ENCODE measurements at regions not wholly inside any gene's neighbourhood (a gene's known extent, or its start where the extent isn't known, plus 50 kb on each side); places are given as distances from the start of the nearest gene placed in this dataset.

DNA sequence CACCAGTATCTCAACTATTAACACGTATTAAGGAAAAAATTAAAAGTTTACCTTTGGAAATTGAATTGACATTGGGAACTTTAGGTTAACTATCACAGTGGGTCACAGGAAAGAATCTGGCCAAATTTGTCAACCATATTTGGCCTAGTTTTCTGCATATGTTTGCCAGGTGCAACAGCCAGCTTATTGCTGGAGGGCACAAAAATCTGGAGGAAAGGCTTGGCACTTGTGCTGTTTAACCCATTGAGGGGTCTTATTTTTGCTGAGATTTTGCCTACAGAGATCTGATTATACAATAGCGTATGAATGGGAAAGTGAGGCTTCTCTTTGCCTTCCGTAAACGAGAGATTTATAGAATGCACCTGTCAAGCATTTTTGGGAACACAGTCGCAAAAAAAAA is 190.4 kb downstream of the PRL start:
- no peak overlapping the region for H3K4me3 ChIP-seq (ENCODE audit: control insufficient read depth in 2 of 3, extremely low read depth in 1 of 3, insufficient read depth in 2 of 3, low read depth in 1 of 3, low read length in 3 of 3)
- H3K9me1 ChIP-seq (ENCODE audit: control insufficient read depth, extremely low read depth, insufficient read depth, low read length), result no peaks in the 10 kb centered on the region
- FAIRE-seq (no peak), DNase-seq (ENCODE audit: low read depth, low spot score) (no peak)
- no peak overlapping the region for H3K27ac ChIP-seq (ENCODE audit: control insufficient read depth, insufficient read depth, low read length)
- no peak overlapping the region for H3K9ac ChIP-seq (ENCODE audit: control insufficient read depth, extremely low read depth, insufficient read depth, low read length)
- no peak overlapping the region for H3K4me2 ChIP-seq (ENCODE audit: control insufficient read depth, extremely low read depth, insufficient read depth, low read depth, low read length)
- dilution Hi-C loops (cut with MboI; ENCODE audit: extremely low pct_ligation_motif_present, low sequenced_read_pairs), result no loop called here
- H3K9me3 ChIP-seq (ENCODE audit: control insufficient read depth, low read depth, low read length), result no peaks in the 10 kb centered on the region
- H2AFZ ChIP-seq (ENCODE audit: control insufficient read depth, low read length), result no peak overlapping the region
- no peaks in the 10 kb centered on the region for H3K27me3 ChIP-seq (ENCODE audit: control insufficient read depth, extremely low read depth, insufficient read depth, low read length)
- no peaks in the 10 kb centered on the region for H3K36me3 ChIP-seq (ENCODE audit: control insufficient read depth in 2 of 2, extremely low read depth in 1 of 2, insufficient read depth in 2 of 2, low read length in 2 of 2)
- no peaks in the 10 kb centered on the region for H3K79me2 ChIP-seq (ENCODE audit: control insufficient read depth, insufficient read depth, low read length)
- no peaks in the 10 kb centered on the region for H4K20me1 ChIP-seq (ENCODE audit: control insufficient read depth, extremely low read depth, insufficient read depth, low read length)
- TF ChIP-seq CTCF (optimal IDR thresholded peaks at IDR 0.05 in 1 of 3, IDR thresholded peaks at IDR 0.05 in 1 of 3, conservative IDR thresholded peaks at IDR 0.05 in 1 of 3; ENCODE audit: extremely low read depth in 1 of 3, insufficient read depth in 2 of 3, low read length in 3 of 3) (no peak), EZH2 (IDR thresholded peaks at IDR 0.05; ENCODE audit: low read length) (no peak)
- H3K4me1 ChIP-seq (ENCODE audit: control insufficient read depth, extremely low read depth, insufficient read depth, low read length), result no peaks in the 10 kb centered on the region

GRCh38 chr6:22106961-22107360 is 189.9 kb downstream of the PRL start:
- H3K9me1 ChIP-seq (ENCODE audit: control insufficient read depth, extremely low read depth, insufficient read depth, low read length), result no peaks in the 10 kb centered on the region
- dilution Hi-C loops (cut with MboI; ENCODE audit: extremely low pct_ligation_motif_present, low sequenced_read_pairs), result no loop called here
- no peaks in the 10 kb centered on the region for H3K9me3 ChIP-seq (ENCODE audit: control insufficient read depth, low read depth, low read length)
- no peaks in the 10 kb centered on the region for H3K4me1 ChIP-seq (ENCODE audit: control insufficient read depth, extremely low read depth, insufficient read depth, low read length)
- no peak overlapping the region for H3K4me2 ChIP-seq (ENCODE audit: control insufficient read depth, extremely low read depth, insufficient read depth, low read depth, low read length)
- H4K20me1 ChIP-seq (ENCODE audit: control insufficient read depth, extremely low read depth, insufficient read depth, low read length), result no peaks in the 10 kb centered on the region
- H3K36me3 ChIP-seq (ENCODE audit: control insufficient read depth in 2 of 2, extremely low read depth in 1 of 2, insufficient read depth in 2 of 2, low read length in 2 of 2), result no peaks in the 10 kb centered on the region
- FAIRE-seq, result no peak
- no peaks in the 10 kb centered on the region for H3K27me3 ChIP-seq (ENCODE audit: control insufficient read depth, extremely low read depth, insufficient read depth, low read length)
- TF ChIP-seq CTCF (optimal IDR thresholded peaks at IDR 0.05 in 1 of 3, IDR thresholded peaks at IDR 0.05 in 1 of 3, conservative IDR thresholded peaks at IDR 0.05 in 1 of 3; ENCODE audit: extremely low read depth in 1 of 3, insufficient read depth in 2 of 3, low read length in 3 of 3) (no peak), EZH2 (IDR thresholded peaks at IDR 0.05; ENCODE audit: low read length) (no peak)
- no peak overlapping the region for H2AFZ ChIP-seq (ENCODE audit: control insufficient read depth, low read length)
- H3K27ac ChIP-seq (ENCODE audit: control insufficient read depth, insufficient read depth, low read length), result no peak overlapping the region
- no peak overlapping the region for H3K4me3 ChIP-seq (ENCODE audit: control insufficient read depth in 2 of 3, extremely low read depth in 1 of 3, insufficient read depth in 2 of 3, low read depth in 1 of 3, low read length in 3 of 3)
- no peaks in the 10 kb centered on the region for H3K79me2 ChIP-seq (ENCODE audit: control insufficient read depth, insufficient read depth, low read length)
- no peak for DNase-seq (ENCODE audit: low read depth, low spot score)
- H3K9ac ChIP-seq (ENCODE audit: control insufficient read depth, extremely low read depth, insufficient read depth, low read length), result no peak overlapping the region

Data from keratinocyte (primary cell).